CD4-positive, alpha-beta T cell treated with Interleukin-4 for 4 hours (primary cell): ENCODE measurements at regions not wholly inside any gene's neighbourhood (a gene's known extent, or its start where the extent isn't known, plus 50 kb on each side); places are given as distances from the start of the nearest gene placed in this dataset.
"Not testable (repeated sequence)": the region's sequence is repeated elsewhere in the genome, so short reads cannot be mapped to it uniquely, and the experiment has no call there.

Experiments used
- DNase-seq: peaks from one replicate; pipeline ENCODE4 v3.0.0-alpha.2; 2020

GRCh38 chr15:87752250-87752951, 504.1 kb downstream of the NTRK3 start:
- DNase-seq: no peak

- DNase-seq: no peak
Measured at GRCh38 chr15:87748483-87748882, 508.1 kb downstream of the NTRK3 start.

GRCh38 chr15:87747087-87747486, 509.5 kb downstream of the NTRK3 start:
- DNase-seq: no peak

GRCh38 chr15:87746333-87746732, 510.2 kb downstream of the NTRK3 start:
- no peak for DNase-seq

- no peak for DNase-seq
Measured at GRCh38 chr15:87744815-87745214, 511.7 kb downstream of the NTRK3 start.

- DNase-seq: no peak
Measured at GRCh38 chr15:87743562-87743961, 513.0 kb downstream of the NTRK3 start.

GRCh38 chr15:87741350-87741749, 515.2 kb downstream of the NTRK3 start:
- DNase-seq: no peak

GRCh38 chr15:87740655-87741344, 515.7 kb downstream of the NTRK3 start:
- no peak for DNase-seq

GRCh38 chr15:87739866-87740265, 516.7 kb downstream of the NTRK3 start:
- DNase-seq: no peak

GRCh38 chr15:87739081-87739480, 517.5 kb downstream of the NTRK3 start:
- DNase-seq: no peak

GRCh38 chr15:87737460-87737859, 519.1 kb downstream of the NTRK3 start:
- not testable (repeated sequence) for DNase-seq

- no peak for DNase-seq
Measured at GRCh38 chr15:87736891-87737389, 519.6 kb downstream of the NTRK3 start.

GRCh38 chr15:87736401-87736800, 520.1 kb downstream of the NTRK3 start:
- DNase-seq: no peak

GRCh38 chr15:87735522-87735921, 521.0 kb downstream of the NTRK3 start:
- no peak for DNase-seq

GRCh38 chr15:87734571-87735373, 521.8 kb downstream of the NTRK3 start:
- no peak for DNase-seq

GRCh38 chr15:87733977-87734376, 522.6 kb downstream of the NTRK3 start:
- no peak for DNase-seq

GRCh38 chr15:87733541-87733941, 523.0 kb downstream of the NTRK3 start:
- DNase-seq: no peak

GRCh38 chr15:87732976-87733375, 523.6 kb downstream of the NTRK3 start:
- no peak for DNase-seq

GRCh38 chr15:87731630-87732029, 524.9 kb downstream of the NTRK3 start:
- no peak for DNase-seq

- no peak for DNase-seq
Measured at GRCh38 chr15:87730706-87731105, 525.8 kb downstream of the NTRK3 start.

GRCh38 chr15:87728998-87729397, 527.5 kb downstream of the NTRK3 start:
- no peak for DNase-seq

GRCh38 chr15:87727073-87727472, 529.5 kb downstream of the NTRK3 start:
- no peak for DNase-seq

GRCh38 chr15:87724330-87724729, 532.2 kb downstream of the NTRK3 start:
- no peak for DNase-seq
